GM12874 (cell line): ENCODE measurements at regions not wholly inside any gene's neighbourhood (a gene's known extent, or its start where the extent isn't known, plus 50 kb on each side); places are given as distances from the start of the nearest gene placed in this dataset.

Source experiments
- TF ChIP-seq, protein P1 (sequence below): IDR thresholded peaks from 2 replicates; pipeline ENCODE4 v1.5.1; 2011; ENCODE audit warnings: low read depth, mild to moderate bottlenecking, control low read depth, low read length, moderate library complexity; ENCODE audit not compliant: insufficient read depth

DNA sequence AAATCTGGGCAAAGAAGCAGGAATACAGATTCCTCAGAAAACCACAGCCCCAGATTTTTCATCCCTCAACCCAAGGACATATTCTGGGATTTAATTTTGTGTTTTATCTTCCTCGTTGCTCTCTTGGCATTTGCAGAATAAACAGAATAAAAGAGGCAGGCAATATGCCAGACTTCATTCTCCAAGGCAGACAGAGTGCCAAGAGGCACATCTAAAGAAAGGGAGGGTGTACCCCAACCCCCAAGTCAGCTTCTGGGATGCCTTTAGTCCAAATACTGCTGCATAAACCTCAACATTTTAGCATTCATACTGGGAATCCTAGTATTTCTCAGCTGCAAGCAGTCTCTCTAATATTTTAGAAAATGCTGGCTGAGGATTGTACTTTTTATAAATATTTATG is 629.2 kb downstream of the KLHL13 start:
- TF ChIP-seq, protein P1, sequence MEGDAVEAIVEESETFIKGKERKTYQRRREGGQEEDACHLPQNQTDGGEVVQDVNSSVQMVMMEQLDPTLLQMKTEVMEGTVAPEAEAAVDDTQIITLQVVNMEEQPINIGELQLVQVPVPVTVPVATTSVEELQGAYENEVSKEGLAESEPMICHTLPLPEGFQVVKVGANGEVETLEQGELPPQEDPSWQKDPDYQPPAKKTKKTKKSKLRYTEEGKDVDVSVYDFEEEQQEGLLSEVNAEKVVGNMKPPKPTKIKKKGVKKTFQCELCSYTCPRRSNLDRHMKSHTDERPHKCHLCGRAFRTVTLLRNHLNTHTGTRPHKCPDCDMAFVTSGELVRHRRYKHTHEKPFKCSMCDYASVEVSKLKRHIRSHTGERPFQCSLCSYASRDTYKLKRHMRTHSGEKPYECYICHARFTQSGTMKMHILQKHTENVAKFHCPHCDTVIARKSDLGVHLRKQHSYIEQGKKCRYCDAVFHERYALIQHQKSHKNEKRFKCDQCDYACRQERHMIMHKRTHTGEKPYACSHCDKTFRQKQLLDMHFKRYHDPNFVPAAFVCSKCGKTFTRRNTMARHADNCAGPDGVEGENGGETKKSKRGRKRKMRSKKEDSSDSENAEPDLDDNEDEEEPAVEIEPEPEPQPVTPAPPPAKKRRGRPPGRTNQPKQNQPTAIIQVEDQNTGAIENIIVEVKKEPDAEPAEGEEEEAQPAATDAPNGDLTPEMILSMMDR = no peak

DNA sequence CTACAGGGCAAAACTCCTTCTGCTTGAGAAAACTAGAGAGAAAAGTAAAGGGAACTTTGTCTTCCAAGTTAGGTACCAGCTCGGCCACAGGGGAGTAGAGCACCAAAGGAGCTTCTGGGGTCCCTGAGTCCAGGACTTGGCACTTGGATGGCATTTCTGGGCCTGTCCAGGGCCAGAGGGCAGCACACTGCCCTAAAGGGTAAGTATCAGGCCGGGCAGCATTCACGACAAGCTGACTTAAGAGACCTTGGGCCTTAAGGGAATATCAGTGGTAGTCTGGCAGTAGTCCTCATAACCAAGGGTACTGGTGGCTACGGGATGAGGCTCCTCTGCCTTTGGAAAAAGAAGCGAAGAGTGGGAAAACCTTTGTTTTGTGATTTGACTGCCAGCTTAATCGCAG is 632.7 kb downstream of the KLHL13 start:
- TF ChIP-seq, protein P1 = no peak

DNA sequence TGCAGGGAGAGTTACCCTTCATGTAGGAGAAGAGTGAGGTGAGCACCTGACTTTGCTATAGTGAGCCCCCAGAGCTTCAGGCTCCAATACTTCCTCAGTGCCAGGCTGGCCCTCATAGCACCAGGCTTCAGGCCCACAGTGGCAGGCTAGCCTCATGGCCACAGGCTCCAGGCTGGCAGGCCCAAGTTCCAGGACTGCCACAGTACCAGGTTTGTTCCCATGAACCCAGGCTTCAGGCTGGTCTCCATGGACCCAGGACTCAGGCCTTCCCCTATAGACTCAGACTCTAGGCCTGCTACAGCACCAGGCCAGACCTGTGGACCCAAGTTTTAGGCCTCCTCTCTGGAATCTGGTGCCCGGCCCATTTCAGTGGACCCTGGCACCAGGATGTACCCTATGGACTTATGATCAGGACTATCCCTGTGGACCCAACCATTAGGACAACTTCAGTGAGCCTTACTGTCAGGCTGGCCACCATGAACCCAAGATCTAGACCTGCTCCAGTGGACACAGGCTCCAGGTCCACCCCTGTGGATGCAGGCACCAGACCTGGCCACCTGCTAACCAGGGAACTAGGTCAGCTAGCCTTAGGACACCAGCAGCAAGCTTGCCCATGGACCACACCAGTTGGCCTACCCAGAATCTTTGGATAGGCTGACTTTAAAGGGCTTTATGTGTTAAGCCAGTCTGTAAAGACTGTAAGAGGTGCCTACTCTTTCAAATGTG is 658.2 kb downstream of the KLHL13 start:
- TF ChIP-seq, protein P1 = no peak

DNA sequence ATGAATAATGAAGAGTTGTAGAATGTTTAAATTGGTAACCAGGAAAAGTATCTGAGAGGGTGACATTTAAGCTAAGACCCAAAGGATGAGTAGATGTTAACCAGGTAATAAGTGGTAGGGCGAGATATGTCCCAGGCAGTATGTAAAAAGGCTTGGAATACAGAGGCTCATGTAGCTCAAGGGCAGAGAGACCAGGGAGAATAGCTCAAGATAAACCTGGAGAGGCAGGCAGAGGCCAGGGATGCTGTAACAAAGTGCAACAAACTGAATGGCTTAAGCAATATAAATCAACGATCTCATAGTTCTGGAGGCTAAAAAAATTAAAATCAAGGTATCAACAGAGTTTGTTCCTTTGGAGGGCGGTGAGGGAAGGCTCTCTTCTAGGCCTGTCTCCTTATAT is 660.8 kb downstream of the KLHL13 start:
- TF ChIP-seq, protein P1 = no peak

DNA sequence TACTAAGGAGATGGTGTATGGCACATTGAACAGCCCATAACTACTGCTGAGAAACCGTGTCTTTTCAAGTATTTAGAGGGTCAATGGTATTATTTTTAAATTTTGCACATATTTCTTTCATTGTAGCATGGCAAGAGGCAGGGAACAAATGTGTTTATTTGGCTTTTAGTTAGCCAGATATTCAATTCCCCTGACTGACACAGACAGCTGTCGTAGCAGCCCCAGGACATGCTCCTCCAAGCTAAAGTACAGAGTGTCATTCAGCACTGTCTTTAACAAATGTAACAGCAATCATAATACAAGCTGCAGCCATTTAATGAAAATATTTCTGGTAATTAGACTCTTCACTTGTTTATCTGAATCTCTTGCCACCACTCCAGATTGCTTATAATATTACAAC is 687.1 kb downstream of the KLHL13 start:
- TF ChIP-seq, protein P1 = no peak

DNA sequence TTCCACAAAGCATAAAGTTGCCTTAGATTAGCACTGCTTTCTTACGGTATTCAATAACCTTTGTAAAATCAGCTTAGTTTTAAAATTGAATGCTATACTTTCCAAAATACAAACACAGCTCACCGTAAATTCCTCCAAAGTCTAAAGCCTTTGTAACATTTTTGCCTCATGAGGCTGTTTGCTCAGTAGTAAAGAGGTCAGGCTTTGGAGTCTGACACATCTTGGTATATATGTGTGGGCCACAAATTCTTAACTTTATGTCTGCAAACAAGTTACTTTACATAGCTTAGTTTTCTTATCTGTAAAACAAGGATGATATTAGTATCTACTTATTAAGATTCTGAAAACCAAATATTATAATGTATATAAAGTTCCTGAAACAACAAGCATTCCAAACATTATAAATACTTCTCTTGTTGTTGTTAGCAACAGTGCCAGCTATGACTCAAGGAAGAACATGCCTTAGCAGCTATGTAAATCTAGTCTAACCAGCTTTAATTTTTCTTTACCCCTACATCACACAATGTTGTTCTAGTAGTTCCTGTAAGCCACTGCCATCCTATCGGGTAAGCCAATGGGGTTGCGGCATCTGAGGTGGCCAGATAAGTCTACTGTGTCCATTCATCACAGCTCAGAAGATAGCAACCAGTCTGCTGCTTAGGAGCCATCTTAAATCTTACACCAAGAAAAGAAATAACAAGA is 709.0 kb downstream of the KLHL13 start:
- TF ChIP-seq, protein P1 = no peak

DNA sequence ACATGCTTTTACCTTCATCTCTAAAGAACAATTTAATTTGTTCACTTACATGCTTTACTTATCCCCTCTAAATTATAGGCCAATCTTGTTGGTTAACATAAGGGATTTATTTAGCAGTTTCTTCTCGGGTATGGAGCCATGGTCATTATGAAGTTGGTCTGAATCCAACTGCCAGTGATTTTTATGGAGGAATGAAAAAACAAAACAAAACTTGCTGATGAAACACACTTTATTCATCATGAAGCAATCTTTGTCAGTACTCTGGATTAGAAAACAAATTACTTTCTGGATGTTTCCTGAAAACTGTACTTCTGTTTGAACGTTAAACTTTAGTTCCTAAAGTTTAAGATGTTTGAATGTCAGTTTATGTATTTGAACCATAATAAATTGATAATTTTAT is 715.8 kb downstream of the KLHL13 start:
- TF ChIP-seq, protein P1 = no peak
